Inflammatory macrophage treated with lipopolysaccharide for 4 hours (primary cell): ENCODE measurements at regions not wholly inside any gene's neighbourhood (a gene's known extent, or its start where the extent isn't known, plus 50 kb on each side); places are given as distances from the start of the nearest gene placed in this dataset.

Experiments used
- DNase-seq: peaks from one replicate; pipeline ENCODE4 v3.0.0-alpha.2; 2020

DNA sequence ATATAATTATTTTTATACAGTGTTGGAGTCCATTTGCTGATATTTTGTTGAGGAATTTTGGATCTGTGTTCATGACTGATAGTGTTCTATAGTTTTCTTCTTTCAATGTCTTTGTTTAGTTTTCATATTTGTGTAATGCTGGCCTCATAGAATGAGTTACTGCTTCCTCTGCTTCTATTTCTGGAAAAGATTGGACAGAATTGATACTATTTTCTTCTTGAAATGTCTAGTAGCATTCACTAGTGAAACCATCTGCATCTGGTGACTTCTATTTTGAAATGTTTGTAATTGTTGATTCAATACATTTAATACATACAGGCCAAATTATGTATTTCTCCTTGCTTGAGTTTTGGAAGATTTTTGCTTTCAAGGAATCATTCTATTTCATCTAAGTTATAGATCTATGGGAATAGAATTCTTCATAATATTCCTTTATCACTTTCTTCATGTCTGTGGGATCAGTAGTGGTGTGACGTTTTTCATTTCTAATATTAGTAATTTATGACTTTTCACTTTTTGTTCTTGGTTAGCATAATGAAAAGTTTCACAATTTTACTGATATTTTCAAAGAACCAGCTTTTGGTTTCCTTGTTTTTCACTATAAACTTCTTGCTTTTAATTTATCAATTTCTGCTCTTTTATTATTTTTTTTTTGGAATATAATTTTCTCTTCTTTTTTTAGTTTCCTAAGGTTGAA is 509.9 kb upstream of the VRK2 start:
- no peak for DNase-seq

DNA sequence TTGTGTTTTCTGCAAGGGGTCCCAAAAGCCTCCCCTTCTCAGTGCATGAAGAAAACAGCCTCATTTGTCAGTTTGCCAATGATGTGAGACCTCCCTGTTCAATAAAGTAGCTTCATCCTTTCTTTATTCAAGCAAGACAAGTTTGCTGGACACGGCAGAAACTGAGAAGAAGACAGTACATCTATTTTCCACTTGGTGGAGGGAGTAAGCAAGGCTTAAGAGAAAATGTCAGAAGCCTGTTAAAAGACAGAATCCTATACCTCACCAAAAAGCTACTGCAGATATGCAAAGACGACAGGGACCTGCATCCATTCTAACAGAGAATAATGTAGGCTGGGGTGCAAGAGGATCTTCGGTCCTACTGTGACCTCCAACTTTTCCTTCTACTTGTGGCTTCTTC is 506.8 kb upstream of the VRK2 start:
- no peak for DNase-seq

DNA sequence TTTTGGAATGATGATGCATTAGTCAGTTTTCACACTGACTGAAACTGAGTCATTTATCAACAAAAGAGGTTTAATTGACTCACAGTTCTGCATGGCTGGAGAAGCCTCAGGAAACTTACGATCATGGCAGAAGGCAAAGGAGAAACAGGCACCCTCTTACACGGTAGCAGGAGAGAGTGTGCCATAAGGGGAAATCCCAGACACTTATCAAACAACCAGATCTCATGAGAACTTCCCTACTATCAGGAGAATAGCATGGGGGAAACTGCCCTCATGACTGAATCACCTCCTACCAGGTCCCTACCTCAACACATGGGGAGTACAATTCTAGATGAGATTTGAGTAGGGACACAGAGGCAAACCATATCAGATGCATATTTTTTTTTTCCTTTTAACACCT is 504.5 kb upstream of the VRK2 start:
- DNase-seq: no peak

DNA sequence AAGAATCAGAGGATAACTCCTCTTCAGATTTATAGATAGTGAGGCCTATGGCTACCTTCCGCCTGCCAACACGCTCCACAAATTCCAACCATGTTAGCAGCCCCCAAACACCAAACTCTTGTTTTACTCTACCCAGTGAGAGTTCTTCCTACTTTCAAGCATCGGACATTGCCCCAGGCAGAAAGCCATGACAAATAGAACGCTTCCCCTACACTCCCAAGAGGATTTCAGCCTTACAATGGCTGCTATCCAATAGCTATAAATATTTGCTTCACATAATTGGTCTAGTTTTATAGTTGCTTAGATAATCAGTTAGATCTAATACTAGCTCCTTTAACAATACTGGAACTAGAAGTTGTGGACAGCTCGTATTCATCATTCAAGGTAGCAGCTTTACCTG is 503.4 kb upstream of the VRK2 start:
- DNase-seq: no peak

DNA sequence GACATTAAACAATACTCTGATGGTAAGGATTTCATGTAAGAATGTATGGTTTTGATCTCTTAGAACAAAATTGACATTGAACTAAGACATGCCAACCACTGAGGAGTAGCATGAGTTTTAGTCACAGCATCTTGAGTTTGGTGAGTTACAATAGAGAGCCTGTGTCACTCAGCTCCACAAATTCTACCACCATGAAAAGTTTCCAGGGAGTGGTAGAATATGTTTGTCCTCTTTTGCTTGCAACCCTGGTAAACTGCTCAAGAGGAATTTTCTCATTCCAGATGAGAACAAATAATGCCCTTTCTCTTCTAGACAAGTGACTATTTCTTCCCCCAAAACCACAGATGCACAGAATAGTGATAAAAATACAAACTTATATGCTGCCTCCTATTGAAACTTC is 502.0 kb upstream of the VRK2 start:
- DNase-seq: no peak

DNA sequence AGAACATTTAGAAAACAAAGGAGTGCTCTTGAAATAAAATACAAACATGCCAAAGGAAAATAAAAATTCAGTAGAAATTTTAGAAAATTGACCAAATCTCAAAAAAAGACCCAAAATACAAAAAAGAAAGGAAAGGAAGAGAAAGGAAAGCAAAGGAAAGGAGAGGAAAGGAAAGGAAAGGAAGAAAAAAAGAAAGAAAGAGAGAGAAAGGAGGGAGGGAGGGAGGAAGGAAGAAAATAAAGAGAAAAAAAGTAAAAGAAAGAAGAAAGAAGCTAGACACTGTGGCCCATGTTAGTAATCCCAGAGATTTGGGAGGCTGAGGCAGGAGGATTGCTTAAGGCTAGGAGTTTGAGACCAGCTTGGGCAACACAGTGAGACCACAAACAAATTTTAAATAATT is 500.1 kb upstream of the VRK2 start:
- DNase-seq: no peak

DNA sequence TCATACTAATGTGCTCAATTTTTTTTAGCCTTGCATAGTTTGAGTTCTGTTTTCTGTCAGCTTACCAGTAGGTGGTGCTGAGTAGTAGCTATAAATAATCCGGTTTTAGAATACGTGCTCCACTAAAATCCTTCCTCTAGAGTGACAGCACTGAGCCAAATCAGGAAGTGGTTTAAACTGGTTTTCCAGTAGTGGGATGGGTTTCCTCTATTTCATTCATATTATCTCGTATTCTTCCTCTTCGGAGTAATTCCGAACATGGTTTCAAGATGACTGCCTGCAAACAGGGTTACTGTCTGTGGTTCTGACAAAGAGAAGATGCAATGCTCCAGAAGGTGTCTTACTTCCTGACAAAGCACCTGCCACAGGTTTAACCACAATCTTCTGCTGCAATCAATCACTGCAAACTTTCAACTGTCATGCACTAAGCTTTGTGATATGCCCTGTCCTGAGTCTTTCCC is 496.9 kb upstream of the VRK2 start:
- peak; percentile 67 for DNase-seq

DNA sequence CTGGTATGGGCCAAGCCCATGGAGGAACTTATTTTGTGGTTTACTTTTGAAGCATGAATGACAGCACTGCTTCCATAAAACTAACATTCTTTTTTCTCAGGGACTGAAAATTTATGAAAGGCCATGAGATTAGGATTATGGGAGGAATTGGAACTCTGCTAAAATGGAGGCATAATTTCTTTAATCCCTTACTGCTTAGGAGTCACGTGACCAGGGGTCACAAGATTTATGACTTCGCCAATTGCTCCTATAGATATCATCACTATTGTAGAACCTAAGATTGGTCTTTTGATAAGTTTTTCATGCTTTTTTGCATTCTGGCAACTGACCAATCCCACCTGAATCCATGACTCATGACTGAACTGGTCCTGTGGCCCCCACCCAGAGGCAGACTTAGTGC is 495.7 kb upstream of the VRK2 start:
- DNase-seq: no peak

DNA sequence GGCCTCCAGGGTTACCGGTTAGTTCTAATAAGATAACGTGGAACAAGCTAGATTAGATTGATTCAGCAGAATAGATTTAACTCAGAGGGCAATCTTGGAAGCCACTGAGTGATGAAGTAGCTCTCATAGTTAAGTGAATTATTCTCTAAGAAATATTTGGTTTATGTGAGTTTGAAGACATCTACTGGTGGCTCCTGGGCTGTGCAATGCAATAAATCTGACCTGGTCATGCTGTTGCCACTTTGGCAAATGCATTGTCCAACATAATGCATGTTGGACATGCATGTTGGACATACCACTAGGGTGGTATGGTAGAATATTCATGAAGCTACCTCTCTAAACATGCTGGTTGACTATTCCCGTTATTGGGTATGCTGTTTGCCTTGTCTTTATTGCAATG is 493.7 kb upstream of the VRK2 start:
- DNase-seq: no peak

DNA sequence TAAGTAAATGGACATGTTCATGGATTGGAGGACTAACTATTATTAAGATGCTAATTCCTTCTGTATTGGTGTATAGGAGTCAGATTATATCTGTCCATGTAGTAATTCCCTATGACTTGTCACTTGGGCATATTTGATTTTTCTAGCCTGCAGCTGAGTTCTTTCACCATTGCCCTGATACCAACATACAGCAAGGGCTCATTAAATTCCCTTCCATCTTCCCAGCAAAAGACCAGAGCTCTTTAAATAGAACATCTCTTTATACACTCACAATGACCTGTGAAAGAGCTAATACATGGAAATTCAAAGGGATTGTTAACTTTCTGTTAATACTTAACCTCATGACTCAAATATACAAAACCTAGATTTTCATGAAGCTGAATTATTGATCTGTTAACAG is 492.3 kb upstream of the VRK2 start:
- DNase-seq: no peak

DNA sequence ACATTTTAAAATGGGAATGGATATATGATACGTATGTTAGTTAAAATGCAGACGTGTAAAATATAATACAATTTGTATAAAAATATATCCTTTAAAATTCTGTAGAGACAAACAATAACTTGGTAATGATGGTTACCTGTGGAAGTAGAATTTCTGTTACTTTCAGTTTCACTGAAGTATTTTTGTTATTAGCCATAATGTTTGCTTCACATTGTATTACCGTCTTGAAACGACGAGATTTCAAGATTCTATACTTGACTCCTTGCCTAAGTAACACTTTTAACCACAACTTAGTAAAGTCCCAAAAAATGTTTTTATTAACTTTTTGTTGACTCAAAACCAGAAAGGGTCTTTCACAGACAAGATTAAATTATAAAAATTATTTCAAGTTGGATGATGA is 488.3 kb upstream of the VRK2 start:
- no peak for DNase-seq

DNA sequence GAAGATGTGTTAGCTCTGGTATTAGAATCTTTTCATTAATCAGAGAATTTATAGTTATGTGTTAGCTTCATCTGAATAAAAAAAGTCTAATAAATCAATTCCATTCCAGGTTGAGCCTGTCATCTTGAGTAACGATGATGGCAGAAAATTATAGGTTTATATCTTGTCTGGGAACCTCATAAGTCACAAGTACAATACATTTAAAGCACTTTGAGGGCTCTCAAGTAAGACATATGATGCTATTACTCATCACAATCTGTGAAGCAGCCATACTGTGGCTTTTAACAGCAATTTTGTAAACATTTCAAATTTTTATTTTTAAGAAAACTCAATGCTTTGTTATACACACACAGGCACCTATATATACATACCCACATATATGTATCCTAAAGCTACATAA is 484.1 kb upstream of the VRK2 start:
- no peak for DNase-seq

DNA sequence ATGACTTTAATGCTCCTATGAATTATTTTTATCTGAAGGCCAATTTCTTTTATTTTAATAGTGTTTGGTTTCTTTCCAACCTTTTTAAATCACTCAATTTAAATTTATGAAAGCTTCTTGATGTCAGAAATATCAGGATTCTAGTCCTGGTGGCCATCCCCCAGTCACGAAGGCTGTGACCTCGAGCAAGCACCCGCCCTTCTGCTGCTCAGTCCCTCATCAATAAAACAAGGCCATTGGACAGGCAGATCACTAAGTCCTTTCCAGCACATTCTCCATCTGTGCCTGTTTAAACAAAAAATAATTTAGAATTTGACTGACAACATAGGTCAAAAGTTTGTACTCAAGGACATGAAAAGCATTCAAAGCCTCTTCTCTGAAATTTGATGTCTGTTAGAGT is 483.6 kb upstream of the VRK2 start:
- DNase-seq: no peak

DNA sequence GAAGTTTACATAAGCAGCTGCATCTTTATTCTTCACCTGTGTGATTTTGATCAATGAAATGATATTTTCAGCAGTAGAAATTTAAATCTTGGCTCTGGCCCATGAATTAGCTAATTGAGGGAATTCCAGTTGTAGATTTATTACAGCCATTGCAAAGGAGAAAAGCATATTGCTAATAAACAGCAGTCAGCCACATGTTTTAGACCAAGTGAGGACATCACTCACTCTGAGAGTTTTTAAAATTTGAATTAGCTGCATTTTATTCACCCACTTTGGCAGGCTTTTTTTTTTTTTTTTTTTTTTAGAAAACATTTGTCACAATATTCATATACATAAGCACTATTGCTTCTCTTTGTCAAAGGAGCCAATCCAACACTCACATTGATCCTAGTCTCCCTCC is 479.4 kb upstream of the VRK2 start:
- DNase-seq: no peak

DNA sequence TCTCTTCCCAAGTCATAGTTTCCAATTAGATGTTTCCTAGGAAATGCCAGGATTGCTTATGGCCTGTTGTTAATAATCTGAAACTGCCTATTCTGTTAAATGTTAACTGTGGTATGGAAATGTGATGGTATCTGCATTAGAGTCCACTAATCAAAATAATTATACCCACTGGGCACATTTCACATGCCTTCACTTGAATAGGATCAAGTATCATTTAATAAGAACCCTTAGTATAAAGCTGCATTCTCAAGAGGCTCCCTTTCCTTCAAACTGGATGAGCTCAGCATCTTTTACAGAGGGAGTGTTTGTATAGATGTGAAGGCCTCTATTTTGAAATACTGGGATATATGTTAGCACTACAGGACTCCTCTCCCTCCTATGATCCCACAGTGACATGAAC is 477.2 kb upstream of the VRK2 start:
- no peak for DNase-seq

DNA sequence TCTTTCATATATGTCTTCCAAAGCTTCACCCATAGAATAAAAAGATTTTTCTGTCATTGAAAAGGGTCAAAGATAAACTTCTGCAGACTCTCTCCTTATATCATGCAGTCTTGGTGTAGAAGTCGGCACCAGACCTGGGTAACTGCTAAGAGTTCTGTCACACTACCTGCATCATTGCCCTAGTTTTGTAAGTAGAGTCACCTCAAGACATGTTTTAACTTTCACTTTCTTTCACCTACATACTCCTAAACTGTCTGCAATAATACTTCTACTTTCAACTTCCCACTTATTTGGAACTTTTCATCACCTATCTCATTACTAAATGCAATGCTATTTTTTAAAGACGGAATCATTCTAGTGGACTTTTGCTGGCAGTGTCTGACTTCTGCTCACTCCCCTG is 475.6 kb upstream of the VRK2 start:
- no peak for DNase-seq

DNA sequence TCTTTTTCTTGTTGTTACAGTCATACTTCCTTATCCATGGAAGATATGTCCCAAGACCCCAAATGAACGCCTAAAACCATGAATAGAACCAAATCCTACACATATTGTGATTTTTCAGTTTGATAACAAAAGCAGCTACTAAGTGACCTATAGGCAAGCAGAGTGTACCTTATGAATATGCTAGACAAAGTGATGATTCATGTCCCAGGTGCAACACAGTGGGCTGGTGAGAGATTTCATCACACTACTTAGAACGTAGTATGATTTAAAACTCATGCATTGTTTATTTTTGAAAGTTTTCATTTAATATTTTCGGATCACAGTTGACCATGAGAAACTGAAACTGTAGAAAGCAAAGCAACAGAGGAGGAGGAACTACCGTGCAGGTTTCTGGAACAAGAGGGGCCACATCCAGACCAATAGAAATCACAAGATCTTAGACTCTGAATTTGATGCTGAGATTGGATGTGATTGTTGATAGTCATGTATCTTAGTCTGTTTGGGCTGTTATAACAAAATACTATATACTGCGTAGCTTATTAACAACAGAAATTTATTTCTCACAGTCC is 470.8 kb upstream of the VRK2 start:
- DNase-seq: no peak

DNA sequence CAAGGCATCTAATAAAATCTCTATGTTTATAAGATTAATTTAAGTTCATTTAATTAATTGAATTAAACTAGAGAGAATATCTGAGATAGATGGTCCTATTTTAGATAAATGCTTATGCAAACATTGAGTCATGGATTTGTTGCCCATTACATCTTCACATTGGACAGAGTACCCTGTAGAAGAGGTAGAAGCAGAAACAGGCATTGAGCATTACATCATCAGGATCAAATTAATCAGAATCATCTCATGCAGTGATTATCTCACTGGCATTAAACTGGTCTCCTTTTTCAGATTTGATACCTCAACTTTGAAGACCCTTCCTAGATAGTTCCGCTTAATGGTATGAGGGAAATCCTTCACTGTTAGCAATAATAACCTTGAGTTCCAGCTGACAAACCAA is 469.6 kb upstream of the VRK2 start:
- no peak for DNase-seq

DNA sequence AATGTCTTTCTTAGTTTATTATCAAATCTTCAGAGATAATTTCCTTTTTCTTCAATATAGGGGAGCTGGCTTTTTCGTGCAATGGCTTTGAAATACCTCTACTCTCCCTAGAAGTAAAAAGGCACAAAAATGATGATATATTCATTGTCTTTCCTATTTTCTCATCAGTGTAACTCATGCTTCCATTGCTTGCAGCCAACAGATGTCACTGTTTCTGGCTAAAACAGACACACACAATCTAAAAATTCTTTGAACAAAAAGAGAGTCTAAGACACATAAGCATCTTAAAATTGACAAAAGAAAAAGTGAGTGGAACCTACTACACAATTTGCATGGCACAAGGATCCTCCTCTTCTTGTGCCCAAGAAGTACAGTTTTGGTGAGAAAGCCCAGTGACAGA is 448.7 kb upstream of the VRK2 start:
- DNase-seq: no peak

DNA sequence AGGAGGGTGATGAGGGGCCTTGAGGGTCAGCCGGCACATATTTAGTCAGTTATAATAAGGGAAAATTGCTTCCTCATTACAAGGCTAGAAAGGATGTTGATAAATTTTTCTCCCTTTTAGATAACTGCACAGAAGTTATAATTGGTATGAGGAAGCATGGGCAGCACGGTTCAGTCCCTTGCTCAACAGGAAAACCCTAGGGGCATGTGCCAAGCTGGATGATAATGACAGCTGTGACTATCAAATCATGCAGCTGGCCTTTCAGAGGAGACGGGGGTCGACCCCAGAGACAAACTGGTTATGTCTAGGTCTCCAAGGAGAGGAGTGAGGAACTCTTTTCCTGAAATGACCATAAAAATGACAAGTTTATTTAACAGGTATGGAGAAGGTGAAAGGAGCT is 448.1 kb upstream of the VRK2 start:
- peak; percentile 37 for DNase-seq

DNA sequence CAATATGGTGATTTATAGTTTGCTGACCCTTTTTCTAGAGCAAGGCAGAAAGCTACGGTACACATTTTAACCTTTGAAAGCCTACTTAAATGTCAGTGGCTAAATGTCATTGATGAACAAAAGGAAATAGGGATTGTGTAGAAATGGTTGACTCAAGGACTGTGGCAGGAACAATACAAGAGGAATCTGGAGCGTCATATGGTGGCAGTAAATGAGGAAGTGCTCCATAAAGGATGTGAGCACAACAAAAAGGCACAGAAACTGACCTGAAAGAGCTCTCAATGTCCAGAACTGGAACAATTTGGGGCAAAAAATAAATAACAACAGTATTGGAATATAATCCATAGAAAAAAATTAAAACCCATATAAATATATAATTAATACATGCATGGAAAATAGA is 443.9 kb upstream of the VRK2 start:
- DNase-seq: peak; percentile 55

DNA sequence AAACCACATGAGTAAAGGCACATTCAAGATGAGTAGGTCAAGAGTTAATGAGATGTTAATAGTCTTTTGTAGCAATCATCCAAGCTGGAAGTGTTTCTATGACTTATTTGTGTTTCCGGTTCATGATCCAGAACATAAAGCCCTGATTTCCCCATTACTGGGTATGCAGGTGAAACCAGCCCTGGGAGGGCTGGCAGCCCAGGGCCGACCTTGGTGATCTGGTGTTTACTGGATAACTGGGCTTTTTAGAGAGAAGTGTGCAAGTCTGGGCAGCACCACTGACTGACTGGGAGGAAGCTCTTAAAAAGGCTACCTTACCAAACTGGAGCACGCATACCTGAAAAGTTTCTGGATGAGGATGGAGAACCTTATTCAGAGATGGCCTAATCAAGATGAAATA is 431.6 kb upstream of the VRK2 start:
- no peak for DNase-seq

DNA sequence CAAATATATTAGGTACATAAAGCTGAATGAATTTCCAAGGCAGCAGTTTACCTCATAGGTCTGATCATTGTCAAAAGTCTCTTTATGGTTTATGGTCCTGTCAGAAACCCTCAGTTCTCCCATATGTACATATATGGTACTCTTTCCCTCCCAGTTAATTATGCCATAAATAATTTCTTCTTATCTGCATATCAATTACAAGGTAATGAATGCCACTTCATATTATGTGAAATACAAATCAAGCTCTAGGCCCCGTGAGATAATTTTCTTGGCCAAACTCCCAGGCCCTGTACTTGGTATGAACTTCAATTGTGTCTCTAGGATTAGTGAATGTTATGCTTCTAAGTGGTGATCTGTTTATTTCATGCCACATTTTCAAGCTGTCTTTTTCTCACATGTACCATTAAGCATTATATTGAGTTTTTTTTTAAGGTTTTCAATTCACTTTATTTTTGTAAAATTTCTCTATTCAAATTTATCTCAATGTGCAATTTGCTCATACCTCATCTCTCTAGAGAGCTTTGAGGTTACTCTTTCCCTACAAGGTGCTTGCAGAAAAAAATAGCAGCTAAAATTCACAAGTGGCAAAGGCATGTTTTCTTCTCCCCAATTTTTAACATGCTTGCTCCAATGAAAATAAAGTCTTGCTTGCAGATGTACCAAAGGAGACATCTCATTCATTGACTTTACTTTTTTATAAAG is 430.6 kb upstream of the VRK2 start:
- no peak for DNase-seq

DNA sequence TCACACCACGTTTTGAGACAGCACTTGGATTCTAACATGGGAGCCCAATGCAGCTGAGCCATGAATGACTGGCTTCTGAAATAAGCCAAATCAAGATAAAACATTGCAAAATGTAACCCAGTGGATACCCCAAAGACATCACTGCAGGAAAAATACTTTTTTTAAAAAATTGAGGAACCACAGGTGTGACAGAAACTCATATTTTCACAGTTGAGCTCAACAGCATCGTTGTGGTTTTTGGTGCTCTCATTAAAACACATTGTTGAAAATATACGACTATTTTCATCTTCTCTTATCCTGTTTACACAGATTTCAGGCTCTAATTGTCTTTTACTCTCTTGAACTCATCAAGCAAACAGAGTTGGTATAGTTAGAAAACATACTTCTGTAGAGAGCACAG is 429.3 kb upstream of the VRK2 start:
- DNase-seq: no peak
